ENCODE measurements at regions not wholly inside any gene's neighbourhood (a gene's known extent, or its start where the extent isn't known, plus 50 kb on each side); places are given as distances from the start of the nearest gene placed in this dataset.

- no peak overlapping the region for H3K4me3 Mint-ChIP-seq
- H3K27ac Mint-ChIP-seq: no peak overlapping the region
- H3K36me3 Mint-ChIP-seq: no peaks in the 10 kb centered on the region
- H3K9me3 Mint-ChIP-seq: no peaks in the 10 kb centered on the region
- H3K4me1 Mint-ChIP-seq: no peaks in the 10 kb centered on the region
- no peaks in the 10 kb centered on the region for H3K27me3 Mint-ChIP-seq
Measured at GRCh38 chr9:107738789-107739188, 249.2 kb upstream of the KLF4 start.

GRCh38 chr9:107737987-107738743, 248.6 kb upstream of the KLF4 start:
- H3K9me3 Mint-ChIP-seq: no peaks in the 10 kb centered on the region
- H3K36me3 Mint-ChIP-seq: no peaks in the 10 kb centered on the region
- H3K27ac Mint-ChIP-seq: no peak overlapping the region
- H3K4me1 Mint-ChIP-seq: no peaks in the 10 kb centered on the region
- no peaks in the 10 kb centered on the region for H3K27me3 Mint-ChIP-seq
- no peak overlapping the region for H3K4me3 Mint-ChIP-seq

GRCh38 chr9:107737610-107737986, 248.0 kb upstream of the KLF4 start:
- H3K27me3 Mint-ChIP-seq: no peaks in the 10 kb centered on the region
- no peaks in the 10 kb centered on the region for H3K4me1 Mint-ChIP-seq
- H3K4me3 Mint-ChIP-seq: no peak overlapping the region
- H3K27ac Mint-ChIP-seq: no peak overlapping the region
- no peaks in the 10 kb centered on the region for H3K9me3 Mint-ChIP-seq
- H3K36me3 Mint-ChIP-seq: no peaks in the 10 kb centered on the region

GRCh38 chr9:107735821-107736220, 246.3 kb upstream of the KLF4 start:
- no peaks in the 10 kb centered on the region for H3K4me1 Mint-ChIP-seq
- no peaks in the 10 kb centered on the region for H3K27me3 Mint-ChIP-seq
- no peak overlapping the region for H3K4me3 Mint-ChIP-seq
- no peaks in the 10 kb centered on the region for H3K36me3 Mint-ChIP-seq
- H3K27ac Mint-ChIP-seq: no peak overlapping the region
- H3K9me3 Mint-ChIP-seq: no peaks in the 10 kb centered on the region

GRCh38 chr9:107734256-107735013, 244.9 kb upstream of the KLF4 start:
- H3K27me3 Mint-ChIP-seq: no peaks in the 10 kb centered on the region
- H3K27ac Mint-ChIP-seq: no peak overlapping the region
- no peaks in the 10 kb centered on the region for H3K36me3 Mint-ChIP-seq
- no peaks in the 10 kb centered on the region for H3K9me3 Mint-ChIP-seq
- no peak overlapping the region for H3K4me3 Mint-ChIP-seq
- no peaks in the 10 kb centered on the region for H3K4me1 Mint-ChIP-seq

GRCh38 chr9:107733523-107733894, 243.9 kb upstream of the KLF4 start:
- H3K27ac Mint-ChIP-seq: no peak overlapping the region

GRCh38 chr9:107732781-107733522, 243.4 kb upstream of the KLF4 start:
- Mint-ChIP-seq H3K9me3 (no peaks in the 10 kb centered on the region), H3K27me3 (no peaks in the 10 kb centered on the region), H3K4me1 (no peaks in the 10 kb centered on the region), H3K27ac (no peak overlapping the region), H3K36me3 (no peaks in the 10 kb centered on the region), H3K4me3 (no peak overlapping the region)

More at GRCh38 chr9:107733523-107733894, 243.9 kb upstream of the KLF4 start:
- H3K4me3 Mint-ChIP-seq: no peak overlapping the region
- H3K36me3 Mint-ChIP-seq: no peaks in the 10 kb centered on the region
- no peaks in the 10 kb centered on the region for H3K27me3 Mint-ChIP-seq
- no peaks in the 10 kb centered on the region for H3K9me3 Mint-ChIP-seq
- no peaks in the 10 kb centered on the region for H3K4me1 Mint-ChIP-seq

- H3K4me3 Mint-ChIP-seq: no peak overlapping the region
- H3K4me1 Mint-ChIP-seq: no peaks in the 10 kb centered on the region
Measured at GRCh38 chr9:107731115-107731762, 241.7 kb upstream of the KLF4 start.

GRCh38 chr9:107730666-107731065, 241.1 kb upstream of the KLF4 start:
- H3K4me3 Mint-ChIP-seq: no peak overlapping the region
- H3K9me3 Mint-ChIP-seq: no peaks in the 10 kb centered on the region
- no peaks in the 10 kb centered on the region for H3K4me1 Mint-ChIP-seq
- no peaks in the 10 kb centered on the region for H3K27me3 Mint-ChIP-seq
- H3K36me3 Mint-ChIP-seq: no peaks in the 10 kb centered on the region
- no peak overlapping the region for H3K27ac Mint-ChIP-seq

More at GRCh38 chr9:107731115-107731762, 241.7 kb upstream of the KLF4 start:
- no peak overlapping the region for H3K27ac Mint-ChIP-seq
- H3K36me3 Mint-ChIP-seq: no peaks in the 10 kb centered on the region
- H3K9me3 Mint-ChIP-seq: no peaks in the 10 kb centered on the region
- H3K27me3 Mint-ChIP-seq: no peaks in the 10 kb centered on the region

- Mint-ChIP-seq H3K27ac (no peak overlapping the region), H3K4me1 (no peaks in the 10 kb centered on the region), H3K27me3 (no peaks in the 10 kb centered on the region), H3K36me3 (no peaks in the 10 kb centered on the region), H3K9me3 (peaks cover 6% of the 10 kb centered on the region), H3K4me3 (no peak overlapping the region)
Measured at GRCh38 chr9:107727086-107727780, 237.7 kb upstream of the KLF4 start.

- H3K27ac Mint-ChIP-seq: no peak overlapping the region
- H3K27me3 Mint-ChIP-seq: no peaks in the 10 kb centered on the region
- peaks cover 6% of the 10 kb centered on the region for H3K9me3 Mint-ChIP-seq
- no peaks in the 10 kb centered on the region for H3K4me1 Mint-ChIP-seq
- H3K4me3 Mint-ChIP-seq: no peak overlapping the region
- no peaks in the 10 kb centered on the region for H3K36me3 Mint-ChIP-seq
Measured at GRCh38 chr9:107723015-107723414, 233.4 kb upstream of the KLF4 start.

- H3K36me3 Mint-ChIP-seq: no peaks in the 10 kb centered on the region
Measured at GRCh38 chr9:107721705-107722245, 232.2 kb upstream of the KLF4 start.

GRCh38 chr9:107720501-107720900, 230.9 kb upstream of the KLF4 start:
- H3K27me3 Mint-ChIP-seq: no peaks in the 10 kb centered on the region
- H3K36me3 Mint-ChIP-seq: no peaks in the 10 kb centered on the region
- H3K4me3 Mint-ChIP-seq: no peak overlapping the region
- peaks cover 6% of the 10 kb centered on the region for H3K9me3 Mint-ChIP-seq
- no peaks in the 10 kb centered on the region for H3K4me1 Mint-ChIP-seq
- H3K27ac Mint-ChIP-seq: no peak overlapping the region

More at GRCh38 chr9:107721705-107722245, 232.2 kb upstream of the KLF4 start:
- H3K27ac Mint-ChIP-seq: no peak overlapping the region
- H3K4me1 Mint-ChIP-seq: no peaks in the 10 kb centered on the region
- H3K27me3 Mint-ChIP-seq: no peaks in the 10 kb centered on the region
- H3K4me3 Mint-ChIP-seq: no peak overlapping the region
- peaks cover 6% of the 10 kb centered on the region for H3K9me3 Mint-ChIP-seq

GRCh38 chr9:107717529-107718314, 228.2 kb upstream of the KLF4 start:
- H3K9me3 Mint-ChIP-seq: peaks cover 4% of the 10 kb centered on the region
- H3K27ac Mint-ChIP-seq: no peak overlapping the region
- no peaks in the 10 kb centered on the region for H3K36me3 Mint-ChIP-seq
- peaks cover 2% of the 10 kb centered on the region for H3K27me3 Mint-ChIP-seq
- H3K4me3 Mint-ChIP-seq: no peak overlapping the region
- H3K4me1 Mint-ChIP-seq: no peaks in the 10 kb centered on the region
